Fibroblast of the aortic adventitia (primary cell): ENCODE measurements at regions not wholly inside any gene's neighbourhood (a gene's known extent, or its start where the extent isn't known, plus 50 kb on each side); places are given as distances from the start of the nearest gene placed in this dataset.

Source experiments
- DNase-seq: peaks from one replicate; pipeline ENCODE4 v3.0.0-alpha.2; 2010; ENCODE audit warnings: low read depth
- H3K4me3 ChIP-seq: 2 replicates; pipeline ENCODE4 v1.5.1; 2011; ENCODE audit warnings: low read depth, mild to moderate bottlenecking, control low read depth, low read length, moderate library complexity
- CTCF ChIP-seq: IDR thresholded peaks from 2 replicates; pipeline ENCODE4 v1.5.1; 2011; ENCODE audit warnings: mild to moderate bottlenecking, low read length, control low read depth, inconsistent platforms; ENCODE audit not compliant: insufficient read depth

- no peak for DNase-seq
- TF ChIP-seq CTCF = no peak
These were observed 187.9 kb upstream of the GNPDA2 start for GRCh38 chr4:44914223-44914622.

GRCh38 chr4:44912980-44913379 lies 186.6 kb upstream of the GNPDA2 start:
- no peak for DNase-seq
- TF ChIP-seq CTCF = no peak
- no peak overlapping the region for H3K4me3 ChIP-seq

More at GRCh38 chr4:44914223-44914622, 187.9 kb upstream of the GNPDA2 start:
- H3K4me3 ChIP-seq = no peak overlapping the region

GRCh38 chr4:44908565-44908964 lies 182.2 kb upstream of the GNPDA2 start:
- no peak for DNase-seq
- no peak for TF ChIP-seq CTCF
- H3K4me3 ChIP-seq = no peak overlapping the region

GRCh38 chr4:44872246-44872645 lies 145.9 kb upstream of the GNPDA2 start:
- no peak overlapping the region for H3K4me3 ChIP-seq
- DNase-seq = no peak
- TF ChIP-seq CTCF = no peak

- no peak overlapping the region for H3K4me3 ChIP-seq
- no peak for DNase-seq
- no peak for TF ChIP-seq CTCF
These were observed 144.8 kb upstream of the GNPDA2 start for GRCh38 chr4:44871133-44871532.

- no peak for TF ChIP-seq CTCF
- no peak for DNase-seq
- H3K4me3 ChIP-seq = no peak overlapping the region
These were observed 143.6 kb upstream of the GNPDA2 start for GRCh38 chr4:44869985-44870384.

GRCh38 chr4:44869222-44869882 lies 143.0 kb upstream of the GNPDA2 start:
- no peak overlapping the region for H3K4me3 ChIP-seq

More at GRCh38 chr4:44869222-44869882, 143.0 kb upstream of the GNPDA2 start:
- no peak for DNase-seq
- TF ChIP-seq CTCF = no peak
